Glutamatergic neuron (in vitro differentiated cells): ENCODE measurements at regions not wholly inside any gene's neighbourhood (a gene's known extent, or its start where the extent isn't known, plus 50 kb on each side); places are given as distances from the start of the nearest gene placed in this dataset.

Experiments
- DNase-seq: peaks from one replicate; pipeline ENCODE4 v3.0.0; 2022
- H3K27ac Mint-ChIP-seq: one replicate; pipeline ENCODE4 v1.8.0; 2020; ENCODE audit warnings: mild to moderate bottlenecking, mixed read lengths, inconsistent platforms; ENCODE audit not compliant: unreplicated experiment
- H3K27me3 Mint-ChIP-seq: one replicate; pipeline ENCODE4 v1.8.0; 2020; ENCODE audit warnings: mild to moderate bottlenecking, moderate library complexity, mixed read lengths, inconsistent platforms; ENCODE audit not compliant: unreplicated experiment
- H3K36me3 Mint-ChIP-seq: one replicate; pipeline ENCODE4 v1.8.0; 2020; ENCODE audit warnings: mild to moderate bottlenecking, mixed read lengths, inconsistent platforms; ENCODE audit not compliant: unreplicated experiment
- H3K4me1 Mint-ChIP-seq: one replicate; pipeline ENCODE4 v1.8.0; 2020; ENCODE audit warnings: mild to moderate bottlenecking, low read depth, mixed read lengths, inconsistent platforms; ENCODE audit not compliant: unreplicated experiment
- H3K4me3 Mint-ChIP-seq: one replicate; pipeline ENCODE4 v1.8.0; 2020; ENCODE audit warnings: mild to moderate bottlenecking, mixed read lengths, inconsistent platforms; ENCODE audit not compliant: unreplicated experiment
- H3K9me3 Mint-ChIP-seq: one replicate; pipeline ENCODE4 v1.8.0; 2020; ENCODE audit warnings: mild to moderate bottlenecking, moderate library complexity, mixed read lengths, inconsistent platforms; ENCODE audit not compliant: unreplicated experiment
- CTCF ChIP-seq: fragments of 200-600 bp; sonication (generic); IDR thresholded peaks from one replicate; pipeline ENCODE4 v1.5.0; 2021; ENCODE audit not compliant: partially characterized antibody, unreplicated experiment

- H3K36me3 Mint-ChIP-seq = no peaks in the 10 kb centered on the region
- H3K4me1 Mint-ChIP-seq = no peaks in the 10 kb centered on the region
- H3K9me3 Mint-ChIP-seq = peaks cover 2% of the 10 kb centered on the region
- peaks cover 3% of the 10 kb centered on the region for H3K27me3 Mint-ChIP-seq
- no peak for DNase-seq
- no peak overlapping the region for H3K4me3 Mint-ChIP-seq
- TF ChIP-seq CTCF = no peak
- no peak overlapping the region for H3K27ac Mint-ChIP-seq
These were observed 560.7 kb upstream of the PSMD7 start for GRCh38 chr16:73735954-73736353.

- H3K27ac Mint-ChIP-seq = no peak overlapping the region
- H3K27me3 Mint-ChIP-seq = peaks cover 3% of the 10 kb centered on the region
- no peak overlapping the region for H3K4me3 Mint-ChIP-seq
- DNase-seq = no peak
- peaks cover 2% of the 10 kb centered on the region for H3K9me3 Mint-ChIP-seq
- H3K36me3 Mint-ChIP-seq = no peaks in the 10 kb centered on the region
- H3K4me1 Mint-ChIP-seq = peaks cover 8% of the 10 kb centered on the region
- TF ChIP-seq CTCF = no peak
These were observed 561.6 kb upstream of the PSMD7 start for GRCh38 chr16:73735018-73735417.

GRCh38 chr16:73732681-73733080, 563.9 kb upstream of the PSMD7 start:
- H3K36me3 Mint-ChIP-seq = no peaks in the 10 kb centered on the region
- peaks cover 9% of the 10 kb centered on the region for H3K4me1 Mint-ChIP-seq
- H3K27me3 Mint-ChIP-seq = peaks cover 3% of the 10 kb centered on the region
- no peak overlapping the region for H3K27ac Mint-ChIP-seq
- DNase-seq = no peak
- TF ChIP-seq CTCF = no peak
- H3K4me3 Mint-ChIP-seq = no peak overlapping the region
- H3K9me3 Mint-ChIP-seq = peaks cover under 1% of the 10 kb centered on the region

GRCh38 chr16:73732143-73732542, 564.5 kb upstream of the PSMD7 start:
- DNase-seq = no peak
- Mint-ChIP-seq H3K9me3 (no peaks in the 10 kb centered on the region), H3K27ac (no peak overlapping the region), H3K36me3 (no peaks in the 10 kb centered on the region), H3K27me3 (peaks cover 3% of the 10 kb centered on the region), H3K4me3 (no peak overlapping the region), H3K4me1 (peaks cover 9% of the 10 kb centered on the region)
- no peak for TF ChIP-seq CTCF

GRCh38 chr16:73730481-73731090, 566.0 kb upstream of the PSMD7 start:
- Mint-ChIP-seq H3K9me3 (no peaks in the 10 kb centered on the region), H3K4me1 (peaks cover 9% of the 10 kb centered on the region), H3K36me3 (no peaks in the 10 kb centered on the region), H3K27me3 (no peaks in the 10 kb centered on the region), H3K27ac (no peak overlapping the region), H3K4me3 (no peak overlapping the region)
- no peak for TF ChIP-seq CTCF
- DNase-seq = no peak
